MM.1S (cell line): ENCODE measurements at regions not wholly inside any gene's neighbourhood (a gene's known extent, or its start where the extent isn't known, plus 50 kb on each side); places are given as distances from the start of the nearest gene placed in this dataset.

Source experiments
- DNase-seq: peaks from one replicate; pipeline ENCODE4 v3.0.0-alpha.2; 2015
- H2AFZ ChIP-seq: fragments of 300-600 bp; sonication (generic); 2 replicates; pipeline ENCODE4 v1.6.0; 2016; ENCODE audit warnings: antibody characterized with exemption, low read length
- H3F3A ChIP-seq: fragments of 300-600 bp; sonication (generic); 2 replicates; pipeline ENCODE4 v1.6.1; 2016; ENCODE audit warnings: mild to moderate bottlenecking, antibody characterized with exemption, low read length, moderate library complexity, mixed read lengths; ENCODE audit not compliant: insufficient read depth
- H3K27ac ChIP-seq: fragments of 300-600 bp; sonication (generic); 2 replicates; pipeline ENCODE4 v1.5.1; 2016; ENCODE audit warnings: mild to moderate bottlenecking, low read length
- H3K27me3 ChIP-seq: fragments of 300-600 bp; sonication (generic); replicated peaks from 2 replicates; pipeline ENCODE4 v1.6.0; 2016; ENCODE audit warnings: low read length; ENCODE audit not compliant: insufficient read depth
- H3K36me3 ChIP-seq: fragments of 300-600 bp; sonication (generic); replicated peaks from 2 replicates; pipeline ENCODE4 v1.6.1; 2016; ENCODE audit warnings: mild to moderate bottlenecking, low read length, mixed read lengths; ENCODE audit not compliant: insufficient read depth
- H3K4me1 ChIP-seq: fragments of 300-600 bp; sonication (generic); 2 replicates; pipeline ENCODE4 v1.6.1; 2016; ENCODE audit warnings: low read length, mixed read lengths
- H3K4me2 ChIP-seq: fragments of 300-600 bp; sonication (generic); 2 replicates; pipeline ENCODE4 v1.6.0; 2016; ENCODE audit warnings: low read depth, low read length
- H3K4me3 ChIP-seq: fragments of 300-600 bp; sonication (generic); 2 replicates; pipeline ENCODE4 v1.5.1; 2016; ENCODE audit warnings: low read length, mixed read lengths
- H3K79me2 ChIP-seq: fragments of 300-600 bp; sonication (generic); 2 replicates; pipeline ENCODE4 v1.6.1; 2016; ENCODE audit warnings: mixed run types, low read length, mixed read lengths
- H3K9ac ChIP-seq: fragments of 300-600 bp; sonication (generic); 2 replicates; pipeline ENCODE4 v1.6.1; 2016; ENCODE audit warnings: low read length, mixed read lengths
- H3K9me2 ChIP-seq: fragments of 300-600 bp; sonication (generic); replicated peaks from 2 replicates; pipeline ENCODE4 v1.6.1; 2016; ENCODE audit warnings: mild to moderate bottlenecking, low read length, mixed read lengths; ENCODE audit not compliant: insufficient read depth
- H3K9me3 ChIP-seq: fragments of 300-600 bp; sonication (generic); replicated peaks from 2 replicates; pipeline ENCODE4 v1.6.1; 2016; ENCODE audit warnings: mild to moderate bottlenecking, low read length, mixed read lengths; ENCODE audit not compliant: insufficient read depth
- H4K20me1 ChIP-seq: fragments of 300-600 bp; sonication (generic); 2 replicates; pipeline ENCODE4 v1.6.1; 2016; ENCODE audit warnings: mild to moderate bottlenecking, low read length, moderate library complexity, mixed read lengths; ENCODE audit not compliant: insufficient read depth
- CTCF ChIP-seq: fragments of 300-600 bp; sonication (generic); IDR thresholded peaks from 2 replicates; pipeline ENCODE4 v1.5.1; 2016; ENCODE audit warnings: antibody characterized with exemption, low read length, mixed read lengths
- EZH2 ChIP-seq: fragments of 300-600 bp; sonication (generic); optimal IDR thresholded peaks from 2 replicates; pipeline ENCODE3; 2017; ENCODE audit warnings: low read depth, mild to moderate bottlenecking, antibody characterized with exemption, low read length, mixed read lengths
- EZH2phosphoT487 ChIP-seq: fragments of 300-600 bp; sonication (generic); IDR thresholded peaks from 2 replicates; pipeline ENCODE4 v1.6.1; 2018; ENCODE audit warnings: antibody characterized with exemption, low read length

GRCh38 chr6:101241442-101241841, 152.1 kb upstream of the GRIK2 start:
- Histone ChIP-seq H3K4me3 (no peak overlapping the region), H3K4me1 (no peaks in the 10 kb centered on the region), H3K9me2 (no peaks in the 10 kb centered on the region), H2AFZ (no peak overlapping the region), H3K27ac (no peak overlapping the region), H3K9ac (no peak overlapping the region), H3K9me3 (no peaks in the 10 kb centered on the region), H4K20me1 (no peaks in the 10 kb centered on the region), H3K4me2 (no peak overlapping the region), H3K36me3 (no peaks in the 10 kb centered on the region), H3K27me3 (no peaks in the 10 kb centered on the region), H3K79me2 (no peaks in the 10 kb centered on the region), H3F3A (no peaks in the 10 kb centered on the region)
- no peak for DNase-seq
- TF ChIP-seq EZH2phosphoT487, result no peak
- TF ChIP-seq EZH2, result no peak
- no peak for TF ChIP-seq CTCF

GRCh38 chr6:101249470-101249869, 144.0 kb upstream of the GRIK2 start:
- DNase-seq, result no peak
- H3K27ac ChIP-seq, result no peak overlapping the region
- TF ChIP-seq EZH2, result no peak
- no peaks in the 10 kb centered on the region for H3K4me1 ChIP-seq
- no peaks in the 10 kb centered on the region for H3K79me2 ChIP-seq
- no peaks in the 10 kb centered on the region for H3K9me3 ChIP-seq
- H3K9ac ChIP-seq, result no peak overlapping the region
- no peak overlapping the region for H3K4me3 ChIP-seq
- no peaks in the 10 kb centered on the region for H4K20me1 ChIP-seq
- no peak overlapping the region for H3K4me2 ChIP-seq
- H2AFZ ChIP-seq, result no peak overlapping the region
- H3K36me3 ChIP-seq, result no peaks in the 10 kb centered on the region
- no peaks in the 10 kb centered on the region for H3K9me2 ChIP-seq
- H3F3A ChIP-seq, result no peaks in the 10 kb centered on the region
- no peaks in the 10 kb centered on the region for H3K27me3 ChIP-seq

GRCh38 chr6:101257163-101257562, 136.3 kb upstream of the GRIK2 start:
- no peak for DNase-seq

More at GRCh38 chr6:101257163-101257562, 136.3 kb upstream of the GRIK2 start:
- Histone ChIP-seq H3K36me3 (no peaks in the 10 kb centered on the region), H3K9ac (no peak overlapping the region), H3K79me2 (no peaks in the 10 kb centered on the region), H3K27ac (no peak overlapping the region), H3F3A (no peaks in the 10 kb centered on the region), H3K4me2 (no peak overlapping the region), H3K9me3 (no peaks in the 10 kb centered on the region), H2AFZ (no peak overlapping the region), H3K27me3 (no peaks in the 10 kb centered on the region), H3K4me1 (no peaks in the 10 kb centered on the region), H3K4me3 (no peak overlapping the region), H3K9me2 (no peaks in the 10 kb centered on the region), H4K20me1 (no peaks in the 10 kb centered on the region)
- TF ChIP-seq EZH2phosphoT487, result no peak
- TF ChIP-seq CTCF, result no peak
- no peak for TF ChIP-seq EZH2
